HFF-Myc (cell line): ENCODE measurements at regions not wholly inside any gene's neighbourhood (a gene's known extent, or its start where the extent isn't known, plus 50 kb on each side); places are given as distances from the start of the nearest gene placed in this dataset.

ENCODE experiments used
- DNase-seq: peaks from one replicate; pipeline ENCODE4 v3.0.0-alpha.2; 2011; ENCODE audit warnings: low read depth; ENCODE audit errors: extremely low read depth
- H3K4me3 ChIP-seq: replicated peaks from 2 replicates; pipeline ENCODE4 v1.5.1; 2011; ENCODE audit warnings: low read depth, mild to moderate bottlenecking, control low read depth, low read length
- CTCF ChIP-seq: IDR thresholded peaks from 2 replicates; pipeline ENCODE4 v1.5.1; 2012; ENCODE audit warnings: mild to moderate bottlenecking, low read depth, low read length, control low read depth; ENCODE audit errors: missing control alignments

- DNase-seq: no peak
- TF ChIP-seq CTCF: no peak
- H3K4me3 ChIP-seq: no peak overlapping the region
Observed at GRCh38 chr21:39006571-39007311, 176.5 kb downstream of the PSMG1 start.

GRCh38 chr21:39005502-39005787, 177.8 kb downstream of the PSMG1 start:
- TF ChIP-seq CTCF: no peak
- no peak for DNase-seq
- H3K4me3 ChIP-seq: no peak overlapping the region

DNA sequence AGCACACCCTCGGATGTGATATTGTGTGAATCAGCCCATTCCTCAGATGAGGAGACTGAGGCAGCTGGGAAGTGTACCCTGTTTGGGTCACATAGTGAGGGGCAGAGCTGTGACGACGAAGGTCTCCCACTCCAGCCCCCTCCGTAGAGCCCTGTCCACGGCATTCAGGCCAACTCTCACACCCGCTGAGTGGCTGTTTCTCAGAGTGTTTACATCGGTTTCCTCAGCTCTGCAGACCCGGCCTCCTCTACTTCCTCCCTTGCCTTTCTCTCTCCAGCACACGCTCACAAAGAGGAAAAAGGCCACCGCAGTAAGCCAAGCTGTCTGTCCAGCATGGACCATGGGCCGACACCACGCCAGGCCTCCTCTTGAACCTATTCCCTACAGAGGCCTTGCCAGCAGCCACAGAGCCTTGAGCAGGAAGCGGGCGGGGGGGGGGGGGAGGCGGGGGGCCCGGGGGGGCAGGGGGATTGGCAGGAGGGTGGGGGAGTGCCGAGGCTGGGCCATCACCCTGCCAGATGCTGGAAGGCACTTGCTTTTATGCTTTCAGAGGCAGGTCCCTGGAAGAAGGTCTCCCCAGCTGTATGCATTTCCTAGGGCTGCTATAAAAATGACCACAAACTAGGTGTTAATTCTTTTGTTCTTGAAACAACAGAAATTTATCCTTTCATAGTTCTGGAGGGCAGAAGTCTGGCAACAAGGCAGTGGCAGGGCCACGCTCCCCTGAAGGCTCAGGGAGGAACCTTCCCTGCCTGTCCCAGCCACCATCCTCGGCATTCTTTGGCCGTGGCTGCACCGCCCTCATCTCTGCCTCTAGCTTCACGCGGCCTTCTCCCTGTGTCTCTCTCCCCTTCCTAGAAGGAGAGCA, 178.4 kb downstream of the PSMG1 start:
- no peak for TF ChIP-seq CTCF
- no peak overlapping the region for H3K4me3 ChIP-seq
- DNase-seq: no peak

GRCh38 chr21:39003982-39004633, 179.1 kb downstream of the PSMG1 start:
- H3K4me3 ChIP-seq: no peak overlapping the region
- TF ChIP-seq CTCF: no peak
- DNase-seq: no peak

GRCh38 chr21:39001341-39001740, 181.9 kb downstream of the PSMG1 start:
- H3K4me3 ChIP-seq: no peak overlapping the region
- TF ChIP-seq CTCF: no peak
- no peak for DNase-seq

GRCh38 chr21:39000496-39000895, 182.8 kb downstream of the PSMG1 start:
- no peak overlapping the region for H3K4me3 ChIP-seq
- TF ChIP-seq CTCF: no peak
- DNase-seq: no peak
